Right lobe of liver (tissue), 4 donors: ENCODE measurements at regions not wholly inside any gene's neighbourhood (a gene's known extent, or its start where the extent isn't known, plus 50 kb on each side); places are given as distances from the start of the nearest gene placed in this dataset.

ENCODE experiments used
- CTCF ChIP-seq, 4 donors: fragments of 200-600 bp in 3 of 4; fragments of 450-650 bp in 1 of 4; IDR thresholded peaks; one replicate each; pipeline versions ENCODE4 v1.5.1 to v1.8.0; 2016 to 2022; ENCODE audit warnings: antibody characterized with exemption in 4 of 4, mild to moderate bottlenecking in 2 of 4
- POLR2A ChIP-seq: fragments of 450-650 bp; IDR thresholded peaks from one replicate; pipeline ENCODE4 v1.6.1; 2017; ENCODE audit warnings: antibody characterized with exemption, mild to moderate bottlenecking
- donor health status: DM: no; HTN: no; CAD: no.
- donor health status: DM: no; HTN: no; CAD: no.
- donor health status: DM: no; HTN: yes; CAD: no.

GRCh38 chr2:131413785-131414184 is 49.8 kb upstream of the RAB6D start:
- no peak for TF ChIP-seq CTCF (IDR thresholded peaks at IDR 0.05)
- no peak for TF ChIP-seq POLR2A
